G401 (cell line): ENCODE measurements at regions not wholly inside any gene's neighbourhood (a gene's known extent, or its start where the extent isn't known, plus 50 kb on each side); places are given as distances from the start of the nearest gene placed in this dataset.

Source experiments
- DNase-seq: peaks from one replicate; pipeline ENCODE4 v3.0.0-alpha.2; 2015; ENCODE audit warnings: low spot score
- in situ Hi-C: cut with HindIII; loops from 2 replicates; pipeline ENCODE4 v1.10.0; 2016; ENCODE audit warnings: low sequenced_read_pairs, mixed read lengths

GRCh38 chr5:4222147-4222546 is 626.5 kb downstream of the IRX1 start:
- DNase-seq: no peak
- in situ Hi-C loops: no loop called here

GRCh38 chr5:4222821-4223220 is 627.2 kb downstream of the IRX1 start:
- in situ Hi-C loops: no loop called here
- no peak for DNase-seq

GRCh38 chr5:4225741-4226140 is 630.1 kb downstream of the IRX1 start:
- no peak for DNase-seq
- in situ Hi-C loops: no loop called here

- in situ Hi-C loops: no loop called here
- DNase-seq: no peak
These were observed 630.9 kb downstream of the IRX1 start for GRCh38 chr5:4226565-4226964.

GRCh38 chr5:4228708-4229107 is 633.1 kb downstream of the IRX1 start:
- no peak for DNase-seq
- in situ Hi-C loops: no loop called here

GRCh38 chr5:4229414-4230292 is 634.0 kb downstream of the IRX1 start:
- in situ Hi-C loops: no loop called here
- DNase-seq: no peak

GRCh38 chr5:4230471-4230785 is 634.8 kb downstream of the IRX1 start:
- in situ Hi-C loops: no loop called here
- no peak for DNase-seq

GRCh38 chr5:4230786-4231641 is 635.4 kb downstream of the IRX1 start:
- peak; percentile 43 for DNase-seq
- in situ Hi-C loops: no loop called here

- no peak for DNase-seq
- in situ Hi-C loops: no loop called here
These were observed 636.5 kb downstream of the IRX1 start for GRCh38 chr5:4232084-4232483.

GRCh38 chr5:4233671-4234070 is 638.0 kb downstream of the IRX1 start:
- in situ Hi-C loops: no loop called here
- DNase-seq: peak; percentile 2

GRCh38 chr5:4243479-4244264 is 648.0 kb downstream of the IRX1 start:
- DNase-seq: no peak
- in situ Hi-C loops: no loop called here

GRCh38 chr5:4244306-4244705 is 648.7 kb downstream of the IRX1 start:
- no peak for DNase-seq
- in situ Hi-C loops: no loop called here

GRCh38 chr5:4245076-4245475 is 649.4 kb downstream of the IRX1 start:
- DNase-seq: no peak
- in situ Hi-C loops: no loop called here

- DNase-seq: no peak
- in situ Hi-C loops: no loop called here
These were observed 649.9 kb downstream of the IRX1 start for GRCh38 chr5:4245511-4245910.

GRCh38 chr5:4246447-4246846 is 650.8 kb downstream of the IRX1 start:
- no peak for DNase-seq
- in situ Hi-C loops: no loop called here

GRCh38 chr5:4250254-4250653 is 654.6 kb downstream of the IRX1 start:
- in situ Hi-C loops: no loop called here
- no peak for DNase-seq

- in situ Hi-C loops: no loop called here
- no peak for DNase-seq
These were observed 656.8 kb downstream of the IRX1 start for GRCh38 chr5:4252385-4252784.

GRCh38 chr5:4254736-4255135 is 659.1 kb downstream of the IRX1 start:
- in situ Hi-C loops: no loop called here

GRCh38 chr5:4255441-4255840 is 659.8 kb downstream of the IRX1 start:
- in situ Hi-C loops: no loop called here
- no peak for DNase-seq

More at GRCh38 chr5:4254736-4255135, 659.1 kb downstream of the IRX1 start:
- no peak for DNase-seq

GRCh38 chr5:4258170-4258569 is 662.5 kb downstream of the IRX1 start:
- in situ Hi-C loops: no loop called here
- DNase-seq: no peak
